ENCODE measurements at regions not wholly inside any gene's neighbourhood (a gene's known extent, or its start where the extent isn't known, plus 50 kb on each side); places are given as distances from the start of the nearest gene placed in this dataset.

- TF ChIP-seq, protein P1, sequence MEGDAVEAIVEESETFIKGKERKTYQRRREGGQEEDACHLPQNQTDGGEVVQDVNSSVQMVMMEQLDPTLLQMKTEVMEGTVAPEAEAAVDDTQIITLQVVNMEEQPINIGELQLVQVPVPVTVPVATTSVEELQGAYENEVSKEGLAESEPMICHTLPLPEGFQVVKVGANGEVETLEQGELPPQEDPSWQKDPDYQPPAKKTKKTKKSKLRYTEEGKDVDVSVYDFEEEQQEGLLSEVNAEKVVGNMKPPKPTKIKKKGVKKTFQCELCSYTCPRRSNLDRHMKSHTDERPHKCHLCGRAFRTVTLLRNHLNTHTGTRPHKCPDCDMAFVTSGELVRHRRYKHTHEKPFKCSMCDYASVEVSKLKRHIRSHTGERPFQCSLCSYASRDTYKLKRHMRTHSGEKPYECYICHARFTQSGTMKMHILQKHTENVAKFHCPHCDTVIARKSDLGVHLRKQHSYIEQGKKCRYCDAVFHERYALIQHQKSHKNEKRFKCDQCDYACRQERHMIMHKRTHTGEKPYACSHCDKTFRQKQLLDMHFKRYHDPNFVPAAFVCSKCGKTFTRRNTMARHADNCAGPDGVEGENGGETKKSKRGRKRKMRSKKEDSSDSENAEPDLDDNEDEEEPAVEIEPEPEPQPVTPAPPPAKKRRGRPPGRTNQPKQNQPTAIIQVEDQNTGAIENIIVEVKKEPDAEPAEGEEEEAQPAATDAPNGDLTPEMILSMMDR (IDR thresholded peaks at IDR 0.05) = no peak
- TF ChIP-seq EP300 (IDR thresholded peaks at IDR 0.05) = no peak
- no peak for TF ChIP-seq POLR2A (IDR thresholded peaks at IDR 0.05)
These were observed 2021.6 kb downstream of the TP53TG3F start for GRCh38 chr16:35480988-35481387.
